PC-3 (cell line): ENCODE measurements at regions not wholly inside any gene's neighbourhood (a gene's known extent, or its start where the extent isn't known, plus 50 kb on each side); places are given as distances from the start of the nearest gene placed in this dataset.

Experiments used
- ATAC-seq: fragments of 200-7000 bp; cut with Tn5 transposase; 2 replicates; pipeline ENCODE4 v1.9.1; 2020; ENCODE audit warnings: mild to moderate bottlenecking, moderate library complexity
- BruUV-seq: library from RNA; stranded (reverse); fragments of 400-500 nt; replicated peaks from 2 replicates; lab custom pipeline; 2021; lab: Mats Ljungman, UMichigan
- CTCF ChIA-PET: fragments of 300-600 bp; sonication (Branson Sonifier 250); formaldehyde crosslinking; loops from one replicate; lab custom pipeline; 2022; ENCODE audit warnings: antibody characterized with exemption; lab: Charles Lee
- POLR2A ChIA-PET: fragments of 300-600 bp; sonication (Branson Sonifier 250); formaldehyde crosslinking; loops from one replicate; lab custom pipeline; 2022; ENCODE audit warnings: antibody characterized with exemption; ENCODE audit not compliant: unreplicated experiment; lab: Charles Lee
- DNase-seq: peaks from one replicate; pipeline ENCODE4 v3.0.0-alpha.2; 2015
- H2AFZ ChIP-seq: fragments of 300-600 bp; sonication (generic); 2 replicates; pipeline ENCODE4 v1.6.0; 2016; ENCODE audit warnings: antibody characterized with exemption, low read length
- H3F3A ChIP-seq: fragments of 300-600 bp; sonication (generic); one replicate; pipeline ENCODE4 v1.6.0; 2017; ENCODE audit warnings: antibody characterized with exemption, low read length, control low read depth, mild to moderate bottlenecking; ENCODE audit not compliant: unreplicated experiment
- H3K27ac ChIP-seq: fragments of 300-600 bp; sonication (generic); 2 replicates; pipeline ENCODE4 v1.5.1; 2016; ENCODE audit warnings: mild to moderate bottlenecking, low read length
- H3K27me3 ChIP-seq: fragments of 300-600 bp; sonication (generic); 2 replicates; pipeline ENCODE4 v1.6.1; 2016; ENCODE audit warnings: low read length, mixed read lengths
- H3K36me3 ChIP-seq: fragments of 300-600 bp; sonication (generic); 2 replicates; pipeline ENCODE4 v1.6.1; 2016; ENCODE audit warnings: low read depth, mixed run types, low read length, mixed read lengths
- H3K4me1 ChIP-seq: fragments of 300-600 bp; sonication (generic); 2 replicates; pipeline ENCODE4 v1.5.1; 2016; ENCODE audit warnings: low read length; ENCODE audit not compliant: insufficient read depth
- H3K4me2 ChIP-seq: fragments of 300-600 bp; sonication (generic); 2 replicates; pipeline ENCODE4 v1.6.0; 2016; ENCODE audit warnings: low read length
- H3K4me3 ChIP-seq: fragments of 300-600 bp; sonication (generic); 2 replicates; pipeline ENCODE4 v1.5.1; 2016; ENCODE audit warnings: mild to moderate bottlenecking, low read length, mixed read lengths
- H3K79me2 ChIP-seq: fragments of 300-600 bp; sonication (generic); 2 replicates; pipeline ENCODE4 v1.6.1; 2017; ENCODE audit warnings: low read length, mixed read lengths
- H3K9ac ChIP-seq: fragments of 300-600 bp; sonication (generic); 2 replicates; pipeline ENCODE4 v1.6.0; 2016; ENCODE audit warnings: mild to moderate bottlenecking, low read length
- H3K9me2 ChIP-seq: fragments of 300-600 bp; sonication (generic); replicated peaks from 2 replicates; pipeline ENCODE4 v1.6.1; 2016; ENCODE audit warnings: mixed run types, low read length, mixed read lengths
- H3K9me3 ChIP-seq: fragments of 300-600 bp; sonication (generic); 2 replicates; pipeline ENCODE4 v1.6.1; 2016; ENCODE audit warnings: low read length, mixed read lengths
- H4K20me1 ChIP-seq: fragments of 300-600 bp; sonication (generic); 2 replicates; pipeline ENCODE4 v1.6.1; 2016; ENCODE audit warnings: low read length, mixed read lengths
- EZH2 ChIP-seq: fragments of 300-600 bp; sonication (generic); IDR thresholded peaks from one replicate; pipeline ENCODE4 v1.6.1; 2017; ENCODE audit warnings: antibody characterized with exemption, mild to moderate bottlenecking, low read length; ENCODE audit not compliant: unreplicated experiment
- EZH2phosphoT487 ChIP-seq: fragments of 300-600 bp; sonication (generic); IDR thresholded peaks from 2 replicates; pipeline ENCODE4 v1.6.1; 2018; ENCODE audit warnings: mild to moderate bottlenecking, antibody characterized with exemption, low read length, borderline replicate concordance
- intact Hi-C: fragments of 100-400 bp; cut with micrococcal nuclease; formaldehyde crosslinking; loops from 2 replicates; pipeline ENCODE4 v1.9.0; 2023
- TF ChIP-seq, protein P1 (sequence below): fragments of 300-600 bp; sonication (generic); conservative IDR thresholded peaks from 2 replicates; pipeline ENCODE4 v1.5.1; 2017; ENCODE audit warnings: antibody characterized with exemption, low read depth, mild to moderate bottlenecking, low read length

- POLR2A ChIA-PET, result interaction anchor here (0.6 kb wide), 2 partner anchors 24 to 322 kb away, joined by 3 to 4 read pairs; no protein-coding TSS in a partner anchor
- ATAC-seq (peak; percentile 99), DNase-seq (peak; percentile 73)
- Histone ChIP-seq H2AFZ (no peak overlapping the region), H3K9me3 (no peaks in the 10 kb centered on the region), H3K9ac (no peak overlapping the region), H3K4me3 (no peak overlapping the region), H3K36me3 (no peaks in the 10 kb centered on the region), H3K9me2 (no peaks in the 10 kb centered on the region), H3K27me3 (peaks cover 19% of the 10 kb centered on the region), H3K79me2 (no peaks in the 10 kb centered on the region), H3K27ac (no peak overlapping the region), H3F3A (no peaks in the 10 kb centered on the region), H3K4me2 (no peak overlapping the region), H3K4me1 (0 out of 2 replicates have a peak, but pooled peaks cover 6% of the 10 kb centered on the region), H4K20me1 (no peaks in the 10 kb centered on the region)
- intact Hi-C loops, result no loop called here
- BruUV-seq, result no TSS peak
- TF ChIP-seq EZH2phosphoT487 (no peak), EZH2 (no peak)
- TF ChIP-seq, protein P1, sequence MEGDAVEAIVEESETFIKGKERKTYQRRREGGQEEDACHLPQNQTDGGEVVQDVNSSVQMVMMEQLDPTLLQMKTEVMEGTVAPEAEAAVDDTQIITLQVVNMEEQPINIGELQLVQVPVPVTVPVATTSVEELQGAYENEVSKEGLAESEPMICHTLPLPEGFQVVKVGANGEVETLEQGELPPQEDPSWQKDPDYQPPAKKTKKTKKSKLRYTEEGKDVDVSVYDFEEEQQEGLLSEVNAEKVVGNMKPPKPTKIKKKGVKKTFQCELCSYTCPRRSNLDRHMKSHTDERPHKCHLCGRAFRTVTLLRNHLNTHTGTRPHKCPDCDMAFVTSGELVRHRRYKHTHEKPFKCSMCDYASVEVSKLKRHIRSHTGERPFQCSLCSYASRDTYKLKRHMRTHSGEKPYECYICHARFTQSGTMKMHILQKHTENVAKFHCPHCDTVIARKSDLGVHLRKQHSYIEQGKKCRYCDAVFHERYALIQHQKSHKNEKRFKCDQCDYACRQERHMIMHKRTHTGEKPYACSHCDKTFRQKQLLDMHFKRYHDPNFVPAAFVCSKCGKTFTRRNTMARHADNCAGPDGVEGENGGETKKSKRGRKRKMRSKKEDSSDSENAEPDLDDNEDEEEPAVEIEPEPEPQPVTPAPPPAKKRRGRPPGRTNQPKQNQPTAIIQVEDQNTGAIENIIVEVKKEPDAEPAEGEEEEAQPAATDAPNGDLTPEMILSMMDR, result no peak
- CTCF ChIA-PET, result no interaction called here
Measured at GRCh38 chr11:11178671-11179638, 174.1 kb downstream of the CSNK2A3 start.

DNA sequence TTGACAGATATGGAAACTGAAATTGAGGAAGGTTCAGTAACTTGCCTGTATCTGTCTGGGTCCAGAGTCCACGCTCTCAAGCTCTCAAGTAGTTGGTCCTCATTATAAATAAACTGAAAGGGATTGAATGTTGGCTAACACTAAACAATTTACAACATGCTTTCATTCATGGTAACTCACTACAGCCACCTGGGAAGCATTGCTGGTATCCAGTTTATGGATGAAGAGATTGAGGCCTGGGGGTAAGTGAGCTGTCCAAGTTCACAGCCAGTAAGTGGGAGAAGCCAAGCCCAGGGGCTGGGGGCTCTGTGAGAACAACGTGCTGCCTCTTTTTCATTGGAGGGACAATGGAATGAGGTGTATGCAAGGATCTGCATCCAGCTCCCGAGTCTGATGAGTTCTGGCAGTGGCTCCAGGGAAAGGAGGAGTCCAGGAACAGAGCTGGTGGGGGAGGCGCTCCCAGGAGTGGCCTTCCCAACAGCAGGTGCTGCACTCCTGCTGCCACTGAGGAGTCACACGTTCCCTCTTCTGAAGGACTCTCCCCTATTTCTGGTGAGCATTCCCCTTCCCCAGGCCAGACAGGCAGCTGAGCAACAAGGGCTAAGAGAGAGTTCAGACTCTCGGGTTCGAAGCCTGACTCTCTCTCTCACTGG, 175.8 kb downstream of the CSNK2A3 start:
- intact Hi-C loops, result no loop called here
- no peak for TF ChIP-seq EZH2phosphoT487
- TF ChIP-seq, protein P1, result no peak
- TF ChIP-seq EZH2, result no peak
- Histone ChIP-seq H3K27me3 (peaks cover 10% of the 10 kb centered on the region), H3K4me3 (no peak overlapping the region), H3K4me2 (no peak overlapping the region), H3K27ac (no peak overlapping the region), H3K9me3 (no peaks in the 10 kb centered on the region), H2AFZ (no peak overlapping the region), H3K79me2 (no peaks in the 10 kb centered on the region), H3K9ac (no peak overlapping the region), H3F3A (no peaks in the 10 kb centered on the region), H4K20me1 (no peaks in the 10 kb centered on the region), H3K36me3 (no peaks in the 10 kb centered on the region), H3K9me2 (no peaks in the 10 kb centered on the region), H3K4me1 (0 out of 2 replicates have a peak, but pooled peaks cover 8% of the 10 kb centered on the region)
- ChIA-PET POLR2A (interaction anchor here (0.7 kb wide), 1 partner anchor 449 kb away, joined by 5 read pairs; no protein-coding TSS in a partner anchor), CTCF (no interaction called here)
- ATAC-seq (no peak), DNase-seq (no peak)
- BruUV-seq, result no TSS peak
